Brain microvascular endothelial cell (primary cell): ENCODE measurements at regions not wholly inside any gene's neighbourhood (a gene's known extent, or its start where the extent isn't known, plus 50 kb on each side); places are given as distances from the start of the nearest gene placed in this dataset.

Experiments used
- DNase-seq: peaks from one replicate; pipeline ENCODE4 v3.0.0-alpha.2; 2020
- H3K27ac ChIP-seq: fragments of 250-450 bp; sonication (Bioruptor Pico); 2 replicates; pipeline ENCODE4 v1.5.1; 2020; ENCODE audit warnings: mild to moderate bottlenecking, moderate library complexity
- H3K27me3 ChIP-seq: fragments of 250-450 bp; sonication (Bioruptor Pico); replicated peaks from 2 replicates; pipeline ENCODE4 v1.5.1; 2020; ENCODE audit warnings: mild to moderate bottlenecking
- H3K36me3 ChIP-seq: fragments of 250-450 bp; sonication (Bioruptor Pico); replicated peaks from 2 replicates; pipeline ENCODE4 v1.5.1; 2020; ENCODE audit warnings: mild to moderate bottlenecking
- H3K4me3 ChIP-seq: 2 replicates; pipeline ENCODE4 v1.5.1; 2011; ENCODE audit warnings: low read depth, mild to moderate bottlenecking, control low read depth, low read length, moderate library complexity
- CTCF ChIP-seq: IDR thresholded peaks from 2 replicates; pipeline ENCODE4 v1.5.1; 2011; ENCODE audit warnings: low read depth, mild to moderate bottlenecking, moderate library complexity, low read length, control low read depth, inconsistent platforms; ENCODE audit errors: missing control alignments
- in situ Hi-C: cut with HindIII; loops from 2 replicates; pipeline ENCODE4 v1.10.0; 2017; ENCODE audit warnings: low sequenced_read_pairs, low pct_ligation_motif_present

- Histone ChIP-seq H3K36me3 (peaks cover 28% of the 10 kb centered on the region), H3K27me3 (no peaks in the 10 kb centered on the region), H3K4me3 (no peak overlapping the region), H3K27ac (no peak overlapping the region)
- in situ Hi-C loops, result no loop called here
- no peak for DNase-seq
- TF ChIP-seq CTCF, result no peak
These were observed 133.8 kb downstream of the NAV1 start for GRCh38 chr1:201672685-201673084.

GRCh38 chr1:201673093-201673492 lies 134.2 kb downstream of the NAV1 start:
- Histone ChIP-seq H3K4me3 (no peak overlapping the region), H3K36me3 (peaks cover 29% of the 10 kb centered on the region), H3K27ac (no peak overlapping the region), H3K27me3 (no peaks in the 10 kb centered on the region)
- DNase-seq, result no peak
- in situ Hi-C loops, result no loop called here
- TF ChIP-seq CTCF, result no peak

GRCh38 chr1:201673915-201674314 lies 135.0 kb downstream of the NAV1 start:
- in situ Hi-C loops, result no loop called here
- no peaks in the 10 kb centered on the region for H3K27me3 ChIP-seq
- no peak for DNase-seq
- H3K27ac ChIP-seq, result no peak overlapping the region
- H3K36me3 ChIP-seq, result peaks cover 34% of the 10 kb centered on the region
- no peak for TF ChIP-seq CTCF
- H3K4me3 ChIP-seq, result no peak overlapping the region

- H3K27me3 ChIP-seq, result no peaks in the 10 kb centered on the region
- no peak for TF ChIP-seq CTCF
- no peak overlapping the region for H3K4me3 ChIP-seq
- peaks cover 35% of the 10 kb centered on the region for H3K36me3 ChIP-seq
- H3K27ac ChIP-seq, result no peak overlapping the region
- in situ Hi-C loops, result no loop called here
- no peak for DNase-seq
These were observed 136.2 kb downstream of the NAV1 start for GRCh38 chr1:201675143-201675542.

- DNase-seq, result peak; percentile 20
- in situ Hi-C loops, result no loop called here
- no peak overlapping the region for H3K4me3 ChIP-seq
- no peaks in the 10 kb centered on the region for H3K27me3 ChIP-seq
- H3K36me3 ChIP-seq, result peaks cover 35% of the 10 kb centered on the region
- H3K27ac ChIP-seq, result no peak overlapping the region
- no peak for TF ChIP-seq CTCF
These were observed 137.3 kb downstream of the NAV1 start for GRCh38 chr1:201676197-201676596.

- H3K27me3 ChIP-seq, result no peaks in the 10 kb centered on the region
- in situ Hi-C loops, result no loop called here
- H3K4me3 ChIP-seq, result no peak overlapping the region
- H3K27ac ChIP-seq, result no peak overlapping the region
- TF ChIP-seq CTCF, result no peak
- H3K36me3 ChIP-seq, result peaks cover 32% of the 10 kb centered on the region
- DNase-seq, result no peak
These were observed 137.7 kb downstream of the NAV1 start for GRCh38 chr1:201676641-201677040.
